ENCODE measurements at regions not wholly inside any gene's neighbourhood (a gene's known extent, or its start where the extent isn't known, plus 50 kb on each side); places are given as distances from the start of the nearest gene placed in this dataset.

GRCh38 chr5:134464988-134465815 is 53.5 kb upstream of the CDKN2AIPNL start:
- peaks cover 5% of the 10 kb centered on the region for H3K4me1 Mint-ChIP-seq (ENCODE audit: low read depth, unreplicated experiment)

GRCh38 chr5:134463991-134464760 is 52.5 kb upstream of the CDKN2AIPNL start:
- Mint-ChIP-seq H3K27ac (ENCODE audit: unreplicated experiment) (no peak overlapping the region), H3K9me3 (ENCODE audit: unreplicated experiment) (peaks cover 5% of the 10 kb centered on the region), H3K4me3 (ENCODE audit: unreplicated experiment) (no peak overlapping the region), H3K27me3 (ENCODE audit: unreplicated experiment) (peaks cover 8% of the 10 kb centered on the region), H3K4me1 (ENCODE audit: low read depth, unreplicated experiment) (peaks cover 5% of the 10 kb centered on the region), H3K36me3 (ENCODE audit: unreplicated experiment) (no peaks in the 10 kb centered on the region)
- DNase-seq: no peak
- TF ChIP-seq CTCF (IDR thresholded peaks at IDR 0.05; ENCODE audit: partially characterized antibody, unreplicated experiment): no peak

More at GRCh38 chr5:134464988-134465815, 53.5 kb upstream of the CDKN2AIPNL start:
- H3K4me3 Mint-ChIP-seq (ENCODE audit: unreplicated experiment): no peak overlapping the region
- no peak for TF ChIP-seq CTCF (IDR thresholded peaks at IDR 0.05; ENCODE audit: partially characterized antibody, unreplicated experiment)
- peaks cover 5% of the 10 kb centered on the region for H3K9me3 Mint-ChIP-seq (ENCODE audit: unreplicated experiment)
- no peak overlapping the region for H3K27ac Mint-ChIP-seq (ENCODE audit: unreplicated experiment)
- no peak for DNase-seq
- H3K36me3 Mint-ChIP-seq (ENCODE audit: unreplicated experiment): no peaks in the 10 kb centered on the region
- H3K27me3 Mint-ChIP-seq (ENCODE audit: unreplicated experiment): peaks cover 8% of the 10 kb centered on the region

- H3K4me3 Mint-ChIP-seq (ENCODE audit: unreplicated experiment): no peak overlapping the region
- H3K36me3 Mint-ChIP-seq (ENCODE audit: unreplicated experiment): no peaks in the 10 kb centered on the region
- peaks cover 5% of the 10 kb centered on the region for H3K9me3 Mint-ChIP-seq (ENCODE audit: unreplicated experiment)
- H3K4me1 Mint-ChIP-seq (ENCODE audit: low read depth, unreplicated experiment): peaks cover 5% of the 10 kb centered on the region
- H3K27ac Mint-ChIP-seq (ENCODE audit: unreplicated experiment): no peak overlapping the region
- TF ChIP-seq CTCF (IDR thresholded peaks at IDR 0.05; ENCODE audit: partially characterized antibody, unreplicated experiment): no peak
- H3K27me3 Mint-ChIP-seq (ENCODE audit: unreplicated experiment): peaks cover 8% of the 10 kb centered on the region
- DNase-seq: no peak
Measured at GRCh38 chr5:134463176-134463720, 51.6 kb upstream of the CDKN2AIPNL start.

- peaks cover 5% of the 10 kb centered on the region for H3K4me1 Mint-ChIP-seq (ENCODE audit: low read depth, unreplicated experiment)
- H3K9me3 Mint-ChIP-seq (ENCODE audit: unreplicated experiment): peaks cover 5% of the 10 kb centered on the region
- H3K27me3 Mint-ChIP-seq (ENCODE audit: unreplicated experiment): peaks cover 8% of the 10 kb centered on the region
- TF ChIP-seq CTCF (IDR thresholded peaks at IDR 0.05; ENCODE audit: partially characterized antibody, unreplicated experiment): no peak
- H3K4me3 Mint-ChIP-seq (ENCODE audit: unreplicated experiment): no peak overlapping the region
- no peak overlapping the region for H3K27ac Mint-ChIP-seq (ENCODE audit: unreplicated experiment)
- DNase-seq: no peak
- H3K36me3 Mint-ChIP-seq (ENCODE audit: unreplicated experiment): no peaks in the 10 kb centered on the region
Measured at GRCh38 chr5:134462761-134463160, 51.1 kb upstream of the CDKN2AIPNL start.
